Osteocyte (in vitro differentiated cells): ENCODE measurements at regions not wholly inside any gene's neighbourhood (a gene's known extent, or its start where the extent isn't known, plus 50 kb on each side); places are given as distances from the start of the nearest gene placed in this dataset.
A peak's percentile ranks its signal among the peaks of the same experiment; 100 is the strongest.

ENCODE experiments used
- DNase-seq: peaks from one replicate; pipeline ENCODE4 v3.0.0; 2021; ENCODE audit warnings: mixed read lengths; ENCODE audit not compliant: unreplicated experiment; ENCODE audit errors: extremely low spot score
- H3K27ac Mint-ChIP-seq: one replicate; pipeline ENCODE4 v1.8.0; 2021; ENCODE audit warnings: mild to moderate bottlenecking, mixed read lengths; ENCODE audit not compliant: unreplicated experiment
- H3K27me3 Mint-ChIP-seq: one replicate; pipeline ENCODE4 v1.8.0; 2021; ENCODE audit warnings: mixed read lengths; ENCODE audit not compliant: unreplicated experiment
- H3K36me3 Mint-ChIP-seq: one replicate; pipeline ENCODE4 v1.8.0; 2021; ENCODE audit warnings: mixed read lengths; ENCODE audit not compliant: unreplicated experiment
- H3K4me1 Mint-ChIP-seq: one replicate; pipeline ENCODE4 v1.8.0; 2021; ENCODE audit warnings: mixed read lengths; ENCODE audit not compliant: unreplicated experiment
- H3K4me3 Mint-ChIP-seq: one replicate; pipeline ENCODE4 v1.8.0; 2021; ENCODE audit warnings: mild to moderate bottlenecking, moderate library complexity, mixed read lengths; ENCODE audit not compliant: unreplicated experiment
- H3K9me3 Mint-ChIP-seq: one replicate; pipeline ENCODE4 v1.8.0; 2021; ENCODE audit warnings: mixed read lengths; ENCODE audit not compliant: unreplicated experiment
- CTCF ChIP-seq: fragments of 200-600 bp; sonication (generic); IDR thresholded peaks from 2 replicates; pipeline ENCODE4 v1.5.0; 2021; ENCODE audit warnings: antibody characterized with exemption, mild to moderate bottlenecking, moderate library complexity

- Mint-ChIP-seq H3K9me3 (peaks cover 44% of the 10 kb centered on the region), H3K36me3 (no peaks in the 10 kb centered on the region), H3K4me3 (no peak overlapping the region), H3K27ac (no peak overlapping the region), H3K4me1 (no peaks in the 10 kb centered on the region), H3K27me3 (no peaks in the 10 kb centered on the region)
- TF ChIP-seq CTCF: no peak
- no peak for DNase-seq
Observed at GRCh38 chr18:78611869-78612268, 367.7 kb upstream of the SALL3 start.

GRCh38 chr18:78612318-78612717, 367.3 kb upstream of the SALL3 start:
- Mint-ChIP-seq H3K4me3 (no peak overlapping the region), H3K36me3 (no peaks in the 10 kb centered on the region), H3K27ac (no peak overlapping the region), H3K9me3 (peaks cover 45% of the 10 kb centered on the region), H3K4me1 (no peaks in the 10 kb centered on the region), H3K27me3 (no peaks in the 10 kb centered on the region)
- TF ChIP-seq CTCF: no peak
- DNase-seq: peak; percentile 75

GRCh38 chr18:78612801-78613200, 366.8 kb upstream of the SALL3 start:
- Mint-ChIP-seq H3K4me1 (no peaks in the 10 kb centered on the region), H3K27ac (no peak overlapping the region), H3K9me3 (peaks cover 50% of the 10 kb centered on the region), H3K27me3 (no peaks in the 10 kb centered on the region), H3K4me3 (no peak overlapping the region), H3K36me3 (no peaks in the 10 kb centered on the region)
- peak; percentile 75 for DNase-seq
- no peak for TF ChIP-seq CTCF

- Mint-ChIP-seq H3K27me3 (no peaks in the 10 kb centered on the region), H3K4me1 (no peaks in the 10 kb centered on the region), H3K9me3 (peaks cover 49% of the 10 kb centered on the region), H3K4me3 (no peak overlapping the region), H3K27ac (no peak overlapping the region), H3K36me3 (peaks cover 2% of the 10 kb centered on the region)
- no peak for DNase-seq
- no peak for TF ChIP-seq CTCF
Observed at GRCh38 chr18:78618726-78619125, 360.9 kb upstream of the SALL3 start.

- no peak for TF ChIP-seq CTCF
- no peaks in the 10 kb centered on the region for H3K27me3 Mint-ChIP-seq
- H3K4me3 Mint-ChIP-seq: no peak overlapping the region
- H3K4me1 Mint-ChIP-seq: no peaks in the 10 kb centered on the region
- H3K36me3 Mint-ChIP-seq: peaks cover 2% of the 10 kb centered on the region
- peaks cover 53% of the 10 kb centered on the region for H3K9me3 Mint-ChIP-seq
- no peak overlapping the region for H3K27ac Mint-ChIP-seq
- DNase-seq: no peak
Observed at GRCh38 chr18:78619854-78620253, 359.8 kb upstream of the SALL3 start.
